ENCODE measurements at regions not wholly inside any gene's neighbourhood (a gene's known extent, or its start where the extent isn't known, plus 50 kb on each side); places are given as distances from the start of the nearest gene placed in this dataset.

DNA sequence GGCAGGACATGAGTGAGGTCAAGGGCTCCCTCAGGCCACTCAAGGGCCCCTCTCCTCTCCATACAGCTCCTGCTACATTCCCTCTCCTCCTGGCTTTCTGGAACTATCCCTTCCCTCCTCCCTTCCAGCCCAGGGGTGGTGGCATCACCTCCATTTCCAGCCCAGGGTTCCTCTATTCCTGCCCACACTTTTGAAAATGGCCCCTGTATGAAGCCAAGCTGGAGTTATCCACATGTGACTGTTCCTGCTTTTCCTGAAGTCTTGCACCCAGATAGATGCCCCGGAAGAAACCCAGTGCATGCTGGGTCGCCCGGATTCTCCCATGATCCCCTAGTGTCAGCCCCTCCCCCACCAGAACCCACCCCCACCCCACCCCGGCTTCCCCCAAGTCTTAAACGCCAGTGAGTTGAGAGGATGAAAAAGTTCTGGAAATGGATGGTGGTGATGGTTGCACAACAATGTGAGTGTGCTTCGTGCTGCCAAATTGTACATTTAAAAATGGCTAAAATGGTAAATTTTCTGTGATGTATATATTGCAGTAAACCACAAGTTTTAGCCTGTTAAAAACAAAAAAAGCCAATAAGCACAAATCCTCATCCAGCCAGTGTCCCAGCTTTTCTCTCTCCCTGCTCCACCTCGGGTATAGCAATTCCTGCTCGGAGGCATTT, 136.9 kb downstream of the SCARB1 start:
- TF ChIP-seq, protein P1, sequence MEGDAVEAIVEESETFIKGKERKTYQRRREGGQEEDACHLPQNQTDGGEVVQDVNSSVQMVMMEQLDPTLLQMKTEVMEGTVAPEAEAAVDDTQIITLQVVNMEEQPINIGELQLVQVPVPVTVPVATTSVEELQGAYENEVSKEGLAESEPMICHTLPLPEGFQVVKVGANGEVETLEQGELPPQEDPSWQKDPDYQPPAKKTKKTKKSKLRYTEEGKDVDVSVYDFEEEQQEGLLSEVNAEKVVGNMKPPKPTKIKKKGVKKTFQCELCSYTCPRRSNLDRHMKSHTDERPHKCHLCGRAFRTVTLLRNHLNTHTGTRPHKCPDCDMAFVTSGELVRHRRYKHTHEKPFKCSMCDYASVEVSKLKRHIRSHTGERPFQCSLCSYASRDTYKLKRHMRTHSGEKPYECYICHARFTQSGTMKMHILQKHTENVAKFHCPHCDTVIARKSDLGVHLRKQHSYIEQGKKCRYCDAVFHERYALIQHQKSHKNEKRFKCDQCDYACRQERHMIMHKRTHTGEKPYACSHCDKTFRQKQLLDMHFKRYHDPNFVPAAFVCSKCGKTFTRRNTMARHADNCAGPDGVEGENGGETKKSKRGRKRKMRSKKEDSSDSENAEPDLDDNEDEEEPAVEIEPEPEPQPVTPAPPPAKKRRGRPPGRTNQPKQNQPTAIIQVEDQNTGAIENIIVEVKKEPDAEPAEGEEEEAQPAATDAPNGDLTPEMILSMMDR (IDR thresholded peaks at IDR 0.05; ENCODE audit: low read depth, low read length), result no peak
- no peak for DNase-seq (ENCODE audit: low read depth in 1 of 2, low spot score in 1 of 2)
- H3K27ac ChIP-seq, result no peak overlapping the region
- no peaks in the 10 kb centered on the region for H3K36me3 ChIP-seq
- no peaks in the 10 kb centered on the region for H3K4me1 ChIP-seq (ENCODE audit: low read depth)
- no peaks in the 10 kb centered on the region for H3K27me3 ChIP-seq
- no peak overlapping the region for H3K4me3 ChIP-seq
- H3K9me3 ChIP-seq (ENCODE audit: low read depth), result no peaks in the 10 kb centered on the region

DNA sequence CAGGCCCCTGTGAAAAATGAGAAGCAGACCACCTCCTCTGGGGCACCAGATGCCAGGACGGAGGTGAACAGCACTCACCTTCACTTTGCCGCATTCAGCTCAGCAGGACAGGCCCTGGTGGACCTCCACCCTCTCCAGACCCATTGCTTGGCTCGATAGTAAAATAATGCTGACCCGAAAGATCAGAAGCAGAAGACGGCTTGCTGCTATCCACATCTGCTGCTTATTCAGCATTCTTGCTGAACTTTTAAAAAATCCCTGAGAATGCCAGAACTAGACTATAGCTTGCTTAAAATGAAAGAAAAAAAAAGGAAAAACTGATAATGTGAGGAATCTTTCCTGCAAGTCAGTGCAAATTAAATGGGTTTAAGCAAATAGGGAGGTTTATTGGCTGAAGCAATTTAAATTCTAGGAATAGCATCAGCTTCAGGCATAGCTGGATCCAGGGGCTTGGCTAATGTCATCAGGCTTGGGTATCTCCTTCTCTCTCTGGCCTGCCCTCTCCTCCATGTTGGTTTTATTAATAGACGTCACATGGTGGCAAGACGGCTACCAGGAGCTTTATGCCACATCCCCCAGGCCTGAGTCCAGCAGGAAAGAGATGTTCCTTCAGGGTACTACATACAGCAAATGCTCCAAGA, 137.9 kb downstream of the SCARB1 start:
- TF ChIP-seq, protein P1 (IDR thresholded peaks at IDR 0.05; ENCODE audit: low read depth, low read length), result no peak
- H3K27me3 ChIP-seq, result no peaks in the 10 kb centered on the region
- no peak overlapping the region for H3K27ac ChIP-seq
- no peak for DNase-seq (ENCODE audit: low read depth in 1 of 2, low spot score in 1 of 2)
- no peaks in the 10 kb centered on the region for H3K36me3 ChIP-seq
- H3K4me3 ChIP-seq, result no peak overlapping the region
- no peaks in the 10 kb centered on the region for H3K4me1 ChIP-seq (ENCODE audit: low read depth)
- H3K9me3 ChIP-seq (ENCODE audit: low read depth), result no peaks in the 10 kb centered on the region

DNA sequence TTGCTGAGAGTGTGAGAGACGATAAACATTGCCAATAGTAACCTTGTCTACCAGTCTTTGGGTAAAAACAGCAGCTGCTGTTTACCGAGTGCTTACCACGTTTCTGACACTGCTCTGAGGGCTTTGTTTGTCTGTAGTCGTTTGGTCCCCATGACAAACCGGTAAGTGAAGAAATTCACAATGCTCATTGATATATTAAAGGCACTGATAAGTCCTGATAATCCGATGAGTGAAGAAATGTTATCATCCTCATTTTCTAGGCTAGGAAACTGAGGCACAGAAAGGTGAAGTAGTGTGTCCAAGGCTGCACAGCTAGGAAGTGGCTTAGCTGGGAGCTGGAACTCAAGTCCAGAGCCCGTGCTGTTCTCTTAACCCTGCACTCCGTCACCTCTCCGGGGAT, 138.6 kb downstream of the SCARB1 start:
- no peaks in the 10 kb centered on the region for H3K36me3 ChIP-seq
- no peaks in the 10 kb centered on the region for H3K9me3 ChIP-seq (ENCODE audit: low read depth)
- TF ChIP-seq, protein P1 (IDR thresholded peaks at IDR 0.05; ENCODE audit: low read depth, low read length), result no peak
- no peaks in the 10 kb centered on the region for H3K4me1 ChIP-seq (ENCODE audit: low read depth)
- no peak overlapping the region for H3K4me3 ChIP-seq
- H3K27ac ChIP-seq, result no peak overlapping the region
- no peak for DNase-seq (ENCODE audit: low read depth in 1 of 2, low spot score in 1 of 2)
- no peaks in the 10 kb centered on the region for H3K27me3 ChIP-seq

DNA sequence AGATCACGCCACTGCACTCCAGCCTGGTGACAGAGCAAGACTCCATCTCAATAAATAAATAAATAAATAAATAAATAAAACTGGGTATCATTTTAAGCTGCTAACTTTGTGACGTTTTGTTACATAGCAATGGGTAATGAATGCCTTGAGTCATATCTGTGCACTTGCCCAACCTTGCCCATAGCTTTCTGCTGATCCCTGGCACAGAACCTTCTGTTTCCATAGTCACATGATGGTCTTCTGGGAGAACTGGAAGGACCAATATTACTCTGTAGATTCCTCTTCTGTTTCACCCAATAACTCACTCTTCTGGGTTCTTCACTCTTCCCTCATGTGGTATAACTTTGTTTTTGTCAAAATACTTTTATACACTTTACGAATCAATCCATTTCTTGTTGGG, 140.8 kb downstream of the SCARB1 start:
- H3K4me3 ChIP-seq, result no peak overlapping the region
- no peak overlapping the region for H3K27ac ChIP-seq
- no peaks in the 10 kb centered on the region for H3K4me1 ChIP-seq (ENCODE audit: low read depth)
- H3K36me3 ChIP-seq, result no peaks in the 10 kb centered on the region
- no peak for DNase-seq (ENCODE audit: low read depth in 1 of 2, low spot score in 1 of 2)
- TF ChIP-seq, protein P1 (IDR thresholded peaks at IDR 0.05; ENCODE audit: low read depth, low read length), result no peak
- H3K9me3 ChIP-seq (ENCODE audit: low read depth), result no peaks in the 10 kb centered on the region
- H3K27me3 ChIP-seq, result no peaks in the 10 kb centered on the region

DNA sequence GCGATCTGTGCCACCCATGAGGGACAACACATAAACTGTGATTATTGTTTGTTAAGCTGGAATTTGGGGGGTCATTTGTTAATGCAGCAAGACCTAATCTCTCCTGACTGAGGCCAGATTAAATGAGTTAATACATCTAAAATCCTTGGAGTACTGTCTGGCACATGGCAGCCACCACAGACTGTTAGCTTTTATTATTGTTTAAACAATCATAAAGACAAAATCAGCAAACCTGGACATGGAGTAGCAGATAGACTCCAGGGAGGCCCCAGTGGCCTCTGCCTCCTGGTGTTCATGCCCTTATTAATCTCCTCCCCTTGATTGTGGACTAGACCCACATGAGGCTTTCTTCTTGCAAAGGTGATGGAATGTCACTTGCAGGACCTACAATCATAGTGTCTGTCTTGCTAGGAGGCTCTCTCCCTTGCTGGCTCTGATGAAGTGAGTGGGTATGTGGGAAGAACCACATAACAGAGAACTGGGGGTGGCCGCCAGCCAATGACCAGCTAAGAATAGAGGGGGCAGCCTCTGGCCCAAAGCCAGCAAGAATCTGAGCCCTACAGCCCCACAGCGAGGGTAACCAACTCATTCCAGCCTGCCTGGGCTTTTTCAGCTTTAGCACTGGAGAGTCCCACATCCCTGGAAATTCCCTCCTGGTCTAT, 142.0 kb downstream of the SCARB1 start:
- Histone ChIP-seq H3K9me3 (ENCODE audit: low read depth) (no peaks in the 10 kb centered on the region), H3K27me3 (no peaks in the 10 kb centered on the region), H3K4me3 (no peak overlapping the region), H3K27ac (no peak overlapping the region), H3K4me1 (ENCODE audit: low read depth) (no peaks in the 10 kb centered on the region), H3K36me3 (no peaks in the 10 kb centered on the region)
- TF ChIP-seq, protein P1 (IDR thresholded peaks at IDR 0.05; ENCODE audit: low read depth, low read length), result no peak
- no peak for DNase-seq (ENCODE audit: low read depth in 1 of 2, low spot score in 1 of 2)

Measured in cardiac muscle cell (in vitro differentiated cells and primary cell).